ENCODE measurements at regions not wholly inside any gene's neighbourhood (a gene's known extent, or its start where the extent isn't known, plus 50 kb on each side); places are given as distances from the start of the nearest gene placed in this dataset.

- TF ChIP-seq CTCF (IDR thresholded peaks at IDR 0.05) = no peak
- no peak for TF ChIP-seq POLR2A (IDR thresholded peaks at IDR 0.05)
These were observed 208.5 kb downstream of the ARHGEF9 start for GRCh38 chrX:63576533-63576932.

Measured in thyroid gland (tissue), 4 donors.